CD14-positive monocyte (primary cell): ENCODE measurements at regions not wholly inside any gene's neighbourhood (a gene's known extent, or its start where the extent isn't known, plus 50 kb on each side); places are given as distances from the start of the nearest gene placed in this dataset.
A peak's percentile ranks its signal among the peaks of the same experiment; 100 is the strongest.
"Not testable (repeated sequence)": the region's sequence is repeated elsewhere in the genome, so short reads cannot be mapped to it uniquely, and the experiment has no call there.

ENCODE experiments used
- DNase-seq, 3 donors: peaks; one replicate each; pipeline ENCODE4 v3.0.0-alpha.2; 2011 to 2022
- H2AFZ ChIP-seq: 2 replicates; pipeline ENCODE4 v1.6.0; 2012; ENCODE audit warnings: mild to moderate bottlenecking, low read depth, low read length, inconsistent platforms; ENCODE audit not compliant: insufficient read depth, poor library complexity, severe bottlenecking
- H3K27ac ChIP-seq, 2 donors: 1 replicate in 1 of 2; 2 replicates in 1 of 2; pipeline ENCODE4 v1.5.1; 2012 to 2013; ENCODE audit warnings: low read length in 2 of 2, control low read depth in 1 of 2, inconsistent platforms in 1 of 2, low read depth in 1 of 2, mild to moderate bottlenecking in 1 of 2
- H3K27me3 ChIP-seq, 2 donors: one replicate each; pipeline versions ENCODE4 v1.6.0 to v1.6.1; 2011 to 2013; ENCODE audit warnings: low read length in 2 of 2; ENCODE audit not compliant: control insufficient read depth in 2 of 2, insufficient read depth in 2 of 2
- H3K36me3 ChIP-seq, 2 donors: replicated peaks in 1 of 2; 1 replicate in 1 of 2; 2 replicates in 1 of 2; pipeline versions ENCODE4 v1.5.1 to v1.6.1; 2012 to 2013; ENCODE audit warnings: low read length in 2 of 2, control low read depth in 1 of 2, inconsistent platforms in 1 of 2, mild to moderate bottlenecking in 1 of 2; ENCODE audit not compliant: insufficient read depth in 2 of 2, control insufficient read depth in 1 of 2
- H3K4me1 ChIP-seq, 2 donors: 1 replicate in 1 of 2; 2 replicates in 1 of 2; pipeline versions ENCODE4 v1.5.1 to v1.6.1; 2012 to 2013; ENCODE audit warnings: low read length in 2 of 2, control low read depth in 1 of 2, inconsistent platforms in 1 of 2, mild to moderate bottlenecking in 1 of 2, moderate library complexity in 1 of 2; ENCODE audit not compliant: insufficient read depth in 2 of 2, control insufficient read depth in 1 of 2
- H3K4me2 ChIP-seq: replicated peaks from 2 replicates; pipeline ENCODE3; 2012; ENCODE audit warnings: low read length, moderate library complexity, mild to moderate bottlenecking; ENCODE audit not compliant: poor library complexity, severe bottlenecking; ENCODE audit errors: extremely low read depth
- H3K4me3 ChIP-seq, 3 experiments: fragments of 200-600 bp in 1 of 3; sonication (generic) in 1 of 3; replicated peaks in 1 of 3; 1 replicate in 2 of 3; 2 replicates in 1 of 3; pipeline ENCODE4 v1.5.1; 2011 to 2013; ENCODE audit warnings: low read length in 3 of 3, mild to moderate bottlenecking in 3 of 3, control low read depth in 2 of 3, low read depth in 2 of 3, inconsistent platforms in 1 of 3, moderate library complexity in 1 of 3
- H3K79me2 ChIP-seq: 2 replicates; pipeline ENCODE4 v1.6.0; 2012; ENCODE audit warnings: mild to moderate bottlenecking, control low read depth, inconsistent platforms, low read length, moderate library complexity; ENCODE audit not compliant: insufficient read depth
- H3K9ac ChIP-seq: 2 replicates; pipeline ENCODE4 v1.6.0; 2017; ENCODE audit warnings: low read length, mild to moderate bottlenecking; ENCODE audit not compliant: insufficient read depth, poor library complexity, severe bottlenecking
- H3K9me3 ChIP-seq, 2 donors: replicated peaks in 1 of 2; 1 replicate in 1 of 2; 2 replicates in 1 of 2; pipeline versions ENCODE4 v1.5.1 to v1.6.1; 2012 to 2013; ENCODE audit warnings: low read length in 2 of 2, control low read depth in 1 of 2; ENCODE audit not compliant: control insufficient read depth in 1 of 2, insufficient read depth in 1 of 2
- H4K20me1 ChIP-seq: 2 replicates; pipeline ENCODE4 v1.6.0; 2012; ENCODE audit warnings: mild to moderate bottlenecking, low read length, control low read depth, moderate library complexity; ENCODE audit not compliant: insufficient read depth
- H3K27ac Mint-ChIP-seq, 7 donors: one replicate each; pipeline ENCODE4 v1.8.0; 2020; ENCODE audit warnings: mild to moderate bottlenecking in 7 of 7, mixed read lengths in 7 of 7, moderate library complexity in 6 of 7, inconsistent platforms in 2 of 7
- H3K27me3 Mint-ChIP-seq, 3 donors: one replicate each; pipeline ENCODE4 v1.8.0; 2021 to 2022; ENCODE audit warnings: low read depth in 3 of 3, mild to moderate bottlenecking in 3 of 3, mixed read lengths in 3 of 3, moderate library complexity in 3 of 3, inconsistent platforms in 1 of 3
- H3K36me3 Mint-ChIP-seq, 2 donors: one replicate each; pipeline ENCODE4 v1.8.0; 2020; ENCODE audit warnings: mixed read lengths in 2 of 2, inconsistent platforms in 1 of 2, mild to moderate bottlenecking in 1 of 2
- H3K4me1 Mint-ChIP-seq: one replicate; pipeline ENCODE4 v1.8.0; 2020; ENCODE audit warnings: mild to moderate bottlenecking, mixed read lengths
- H3K4me3 Mint-ChIP-seq, 2 donors: one replicate each; pipeline ENCODE4 v1.8.0; 2020; ENCODE audit warnings: mild to moderate bottlenecking in 2 of 2, mixed read lengths in 2 of 2, moderate library complexity in 1 of 2
- H3K9me3 Mint-ChIP-seq, 7 donors: one replicate each; pipeline ENCODE4 v1.8.0; 2020 to 2022; ENCODE audit warnings: mixed read lengths in 7 of 7, mild to moderate bottlenecking in 6 of 7, moderate library complexity in 6 of 7, inconsistent platforms in 2 of 7
- WGBS: methylation state at CpG from one replicate; pipeline ENCODE4 v1.1.5; 2013; ENCODE audit warnings: missing lambda C conversion rate; ENCODE audit not compliant: insufficient coverage; 5-methylcytosine and 5-hydroxymethylcytosine counted together
- intact Hi-C, 2 donors: fragments of 100-400 bp; cut with micrococcal nuclease; formaldehyde crosslinking; loops; one replicate each; pipeline versions ENCODE4 v1.15.0 to v1.15.1; 2023
- TF ChIP-seq, protein P1 (sequence below): fragments of 200-600 bp; IDR thresholded peaks from one replicate; pipeline ENCODE4 v1.8.0; 2022; ENCODE audit warnings: antibody characterized with exemption, mild to moderate bottlenecking

DNA sequence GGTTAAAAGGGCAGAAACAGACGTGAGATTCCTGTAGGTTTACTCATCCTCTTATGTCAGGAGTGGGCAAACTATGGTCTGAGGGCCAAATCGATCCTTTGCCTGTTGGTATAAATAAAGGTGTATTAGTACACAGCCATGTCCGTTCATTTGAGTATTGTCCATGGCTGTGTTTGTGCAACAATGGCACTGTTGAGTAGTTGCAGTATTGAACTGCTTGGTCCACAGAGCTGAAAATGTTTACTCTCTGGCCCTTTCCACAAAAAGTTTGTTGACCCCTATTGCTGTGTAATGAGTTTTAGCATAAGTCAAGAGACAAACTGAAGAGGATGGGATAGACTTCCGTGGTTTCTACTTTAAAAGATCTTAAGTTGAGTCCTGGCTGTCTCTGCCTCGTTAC is 59.0 kb upstream of the MID1 start:
- TF ChIP-seq, protein P1, sequence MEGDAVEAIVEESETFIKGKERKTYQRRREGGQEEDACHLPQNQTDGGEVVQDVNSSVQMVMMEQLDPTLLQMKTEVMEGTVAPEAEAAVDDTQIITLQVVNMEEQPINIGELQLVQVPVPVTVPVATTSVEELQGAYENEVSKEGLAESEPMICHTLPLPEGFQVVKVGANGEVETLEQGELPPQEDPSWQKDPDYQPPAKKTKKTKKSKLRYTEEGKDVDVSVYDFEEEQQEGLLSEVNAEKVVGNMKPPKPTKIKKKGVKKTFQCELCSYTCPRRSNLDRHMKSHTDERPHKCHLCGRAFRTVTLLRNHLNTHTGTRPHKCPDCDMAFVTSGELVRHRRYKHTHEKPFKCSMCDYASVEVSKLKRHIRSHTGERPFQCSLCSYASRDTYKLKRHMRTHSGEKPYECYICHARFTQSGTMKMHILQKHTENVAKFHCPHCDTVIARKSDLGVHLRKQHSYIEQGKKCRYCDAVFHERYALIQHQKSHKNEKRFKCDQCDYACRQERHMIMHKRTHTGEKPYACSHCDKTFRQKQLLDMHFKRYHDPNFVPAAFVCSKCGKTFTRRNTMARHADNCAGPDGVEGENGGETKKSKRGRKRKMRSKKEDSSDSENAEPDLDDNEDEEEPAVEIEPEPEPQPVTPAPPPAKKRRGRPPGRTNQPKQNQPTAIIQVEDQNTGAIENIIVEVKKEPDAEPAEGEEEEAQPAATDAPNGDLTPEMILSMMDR = no peak
- H3K9ac ChIP-seq = no peak overlapping the region
- H3K4me2 ChIP-seq = no peak overlapping the region
- no CpG with 5 or more reads among the region's 5 CpGs for WGBS
- no peaks in the 10 kb centered on the region for H3K4me1 Mint-ChIP-seq
- H3K27ac Mint-ChIP-seq = no peak overlapping the region
- H3K4me1 ChIP-seq = no peaks in the 10 kb centered on the region
- no peak overlapping the region for H3K4me3 ChIP-seq
- H3K9me3 Mint-ChIP-seq = peaks cover 0 to 2% (median 0%) of the 10 kb centered on the region in 7 donors
- H3K27me3 Mint-ChIP-seq = peaks cover 0 to 2% (median 0%) of the 10 kb centered on the region in 3 donors
- H4K20me1 ChIP-seq = no peaks in the 10 kb centered on the region
- H3K36me3 Mint-ChIP-seq = no peaks in the 10 kb centered on the region
- DNase-seq = no peak
- no peak overlapping the region for H3K27ac ChIP-seq
- H3K79me2 ChIP-seq = no peaks in the 10 kb centered on the region
- H2AFZ ChIP-seq = no peak overlapping the region
- no peak overlapping the region for H3K4me3 Mint-ChIP-seq
- intact Hi-C loops = no loop called here
- H3K36me3 ChIP-seq = no peaks in the 10 kb centered on the region
- no peaks in the 10 kb centered on the region for H3K9me3 ChIP-seq
- H3K27me3 ChIP-seq = no peaks in the 10 kb centered on the region

DNA sequence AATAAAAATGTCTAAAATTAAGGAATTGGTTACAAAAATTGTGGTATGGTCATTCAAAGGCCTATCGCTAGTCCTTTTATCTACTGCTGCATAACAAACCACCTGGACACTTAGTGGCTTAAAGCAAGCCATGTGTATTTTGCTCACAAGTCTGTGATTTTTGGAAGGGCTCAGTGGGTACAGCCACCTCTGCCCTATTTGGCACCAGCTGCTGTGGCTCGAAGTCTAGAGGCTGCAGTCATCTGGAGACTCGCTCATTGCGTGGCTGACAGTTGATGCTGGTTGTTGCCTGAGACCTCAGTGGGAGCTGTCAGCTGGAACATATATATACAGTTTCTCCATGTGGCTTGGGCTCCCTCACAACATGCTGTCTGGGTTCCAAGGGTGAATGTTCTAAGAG is 60.8 kb upstream of the MID1 start:
- no peaks in the 10 kb centered on the region for H4K20me1 ChIP-seq
- H3K4me1 Mint-ChIP-seq = no peaks in the 10 kb centered on the region
- H3K9me3 Mint-ChIP-seq = peaks cover 0 to 5% (median 0%) of the 10 kb centered on the region in 7 donors
- no CpG with 5 or more reads among the region's 4 CpGs for whole genome bisulfite sequencing
- no peak overlapping the region for H3K4me3 Mint-ChIP-seq
- H3K36me3 ChIP-seq = no peaks in the 10 kb centered on the region
- no peak overlapping the region for H3K9ac ChIP-seq
- TF ChIP-seq, protein P1 = no peak
- no peaks in the 10 kb centered on the region for H3K79me2 ChIP-seq
- no peaks in the 10 kb centered on the region for H3K27me3 ChIP-seq
- no peak for DNase-seq
- no peaks in the 10 kb centered on the region for H3K4me1 ChIP-seq
- H3K27ac ChIP-seq = no peak overlapping the region
- H3K4me3 ChIP-seq = no peak overlapping the region
- intact Hi-C loops = no loop called here
- no peak overlapping the region for H2AFZ ChIP-seq
- H3K36me3 Mint-ChIP-seq = no peaks in the 10 kb centered on the region
- H3K27me3 Mint-ChIP-seq = peaks cover 0 to 2% (median 0%) of the 10 kb centered on the region in 3 donors
- H3K27ac Mint-ChIP-seq = peak overlapping the region in 1 of 7 donors; percentile 45
- H3K4me2 ChIP-seq = no peak overlapping the region
- no peaks in the 10 kb centered on the region for H3K9me3 ChIP-seq

DNA sequence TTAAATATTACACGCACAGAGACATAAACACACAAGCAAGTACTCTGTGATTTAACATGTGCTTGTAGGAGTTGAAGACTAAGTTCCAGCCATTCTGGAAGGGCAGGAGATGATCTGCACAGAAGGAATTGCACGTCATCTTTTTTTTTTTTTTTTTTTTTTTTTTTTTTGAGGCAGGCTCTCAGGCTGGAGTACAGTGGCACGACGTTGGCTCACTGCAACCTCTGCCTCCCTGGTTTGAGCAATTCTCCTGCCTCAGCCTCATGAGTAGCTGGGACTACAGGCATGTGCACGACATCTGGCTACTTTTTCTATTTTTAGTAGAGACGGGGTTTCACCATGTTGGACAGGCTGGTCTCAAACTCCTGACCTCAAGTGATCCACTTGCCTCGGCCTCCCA is 63.2 kb upstream of the MID1 start:
- DNase-seq, H3K4me3 ChIP-seq, H3K4me2 ChIP-seq, H3K4me1 Mint-ChIP-seq, H2AFZ ChIP-seq, H3K36me3 ChIP-seq, H3K9me3 Mint-ChIP-seq, H4K20me1 ChIP-seq, H3K36me3 Mint-ChIP-seq, H3K79me2 ChIP-seq, intact Hi-C loops, H3K4me3 Mint-ChIP-seq, H3K27ac Mint-ChIP-seq, H3K27me3 ChIP-seq, H3K4me1 ChIP-seq, H3K27me3 Mint-ChIP-seq, H3K27ac ChIP-seq, H3K9ac ChIP-seq, H3K9me3 ChIP-seq: not testable (repeated sequence)
- 100% methylated on average over 2 of the region's 7 CpGs for WGBS
